Transverse colon (tissue), 3 donors: ENCODE measurements at regions not wholly inside any gene's neighbourhood (a gene's known extent, or its start where the extent isn't known, plus 50 kb on each side); places are given as distances from the start of the nearest gene placed in this dataset.

Experiments
- CTCF ChIP-seq, 5 experiments: fragments of 200-600 bp in 3 of 5; fragments of 450-650 bp in 2 of 5; sonication (generic) in 3 of 5; IDR thresholded peaks; 1 replicate in 2 of 5; 2 replicates in 3 of 5; pipeline ENCODE4 v1.5.1; 2016 to 2017; ENCODE audit warnings: antibody characterized with exemption in 5 of 5, inconsistent platforms in 3 of 5, mild to moderate bottlenecking in 2 of 5, moderate library complexity in 1 of 5
- EP300 ChIP-seq: sonication (generic); formaldehyde crosslinking; IDR thresholded peaks from one replicate; pipeline ENCODE4 v1.6.1; 2017; ENCODE audit warnings: antibody characterized with exemption, low read depth
- POLR2A ChIP-seq: fragments of 450-650 bp; IDR thresholded peaks from one replicate; pipeline ENCODE4 v1.6.1; 2016; ENCODE audit warnings: antibody characterized with exemption, mild to moderate bottlenecking, moderate library complexity

- no peak for TF ChIP-seq CTCF (IDR thresholded peaks at IDR 0.05)
- TF ChIP-seq EP300: no peak
- no peak for TF ChIP-seq POLR2A
Observed at GRCh38 chr13:55572862-55573261, 1567.9 kb upstream of the PRR20A start.
